OCI-LY7 (cell line): ENCODE measurements at regions not wholly inside any gene's neighbourhood (a gene's known extent, or its start where the extent isn't known, plus 50 kb on each side); places are given as distances from the start of the nearest gene placed in this dataset.

Experiments used
- BruUV-seq: library from RNA; stranded (reverse); fragments of 400-500 nt; replicated peaks from 2 replicates; lab custom pipeline; 2021; lab: Mats Ljungman, UMichigan
- CTCF ChIA-PET: fragments of 300-600 bp; sonication (Branson Sonifier 250); formaldehyde crosslinking; loops from one replicate; lab custom pipeline; 2022; ENCODE audit warnings: antibody characterized with exemption; ENCODE audit not compliant: unreplicated experiment; lab: Charles Lee
- POLR2A ChIA-PET: fragments of 300-600 bp; sonication (Branson Sonifier 250); formaldehyde crosslinking; loops from one replicate; lab custom pipeline; 2022; ENCODE audit warnings: antibody characterized with exemption; lab: Charles Lee
- DNase-seq: peaks from one replicate; pipeline ENCODE4 v3.0.0-alpha.2; 2015; ENCODE audit warnings: low spot score
- H2AFZ ChIP-seq: fragments of 200-600 bp; sonication (generic), shearing (Covaris generic); 2 replicates; pipeline ENCODE4 v1.6.1; 2014; ENCODE audit warnings: mild to moderate bottlenecking, antibody characterized with exemption, low read length, moderate library complexity
- H3K27ac ChIP-seq: fragments of 200-600 bp; sonication (generic); 2 replicates; pipeline ENCODE4 v1.5.1; 2014; ENCODE audit warnings: mixed run types, low read depth, mild to moderate bottlenecking, moderate library complexity, low read length, inconsistent platforms; ENCODE audit not compliant: poor library complexity, severe bottlenecking
- H3K36me3 ChIP-seq: fragments of 200-600 bp; sonication (generic); 2 replicates; pipeline ENCODE4 v1.6.1; 2014; ENCODE audit warnings: mild to moderate bottlenecking, antibody characterized with exemption, low read length, moderate library complexity, mixed read lengths; ENCODE audit not compliant: insufficient read depth
- H3K4me1 ChIP-seq: fragments of 200-600 bp; sonication (generic); 2 replicates; pipeline ENCODE4 v1.5.1; 2014; ENCODE audit warnings: mild to moderate bottlenecking, low read length; ENCODE audit not compliant: insufficient read depth, poor library complexity, severe bottlenecking
- H3K4me2 ChIP-seq: fragments of 200-600 bp; sonication (generic); 2 replicates; pipeline ENCODE4 v1.6.1; 2014; ENCODE audit warnings: mild to moderate bottlenecking, low read length
- H3K4me3 ChIP-seq: fragments of 200-600 bp; sonication (generic); 2 replicates; pipeline ENCODE4 v1.5.1; 2014; ENCODE audit warnings: mild to moderate bottlenecking, low read depth, low read length; ENCODE audit not compliant: poor library complexity, severe bottlenecking
- H3K79me2 ChIP-seq: fragments of 200-600 bp; sonication (generic); 2 replicates; pipeline ENCODE4 v1.6.1; 2016; ENCODE audit warnings: low read depth, mild to moderate bottlenecking, low read length, moderate library complexity, mixed read lengths; ENCODE audit not compliant: insufficient read depth
- H3K9me2 ChIP-seq: fragments of 200-600 bp; sonication (generic); 2 replicates; pipeline ENCODE4 v1.6.1; 2016; ENCODE audit warnings: mild to moderate bottlenecking, low read length, mixed read lengths; ENCODE audit not compliant: insufficient read depth
- H3K9me3 ChIP-seq: fragments of 200-600 bp; sonication (generic); 2 replicates; pipeline ENCODE4 v1.6.1; 2014; ENCODE audit warnings: mild to moderate bottlenecking, mixed run types, low read length, mixed read lengths
- H4K20me1 ChIP-seq: fragments of 200-600 bp; sonication (generic); 2 replicates; pipeline ENCODE4 v1.6.1; 2014; ENCODE audit warnings: mild to moderate bottlenecking, antibody characterized with exemption, low read length, moderate library complexity, mixed read lengths; ENCODE audit not compliant: insufficient read depth
- CTCF ChIP-seq: fragments of 200-600 bp; sonication (generic); conservative IDR thresholded peaks from 2 replicates; pipeline ENCODE4 v1.5.1; 2014; ENCODE audit warnings: mild to moderate bottlenecking, antibody characterized with exemption, low read length, moderate library complexity, mixed read lengths
- EZH2phosphoT487 ChIP-seq: fragments of 200-600 bp; sonication (generic); IDR thresholded peaks from 2 replicates; pipeline ENCODE4 v1.6.1; 2018; ENCODE audit warnings: low read depth, borderline replicate concordance, mild to moderate bottlenecking, mixed run types, antibody characterized with exemption, low read length, moderate library complexity, mixed read lengths
- intact Hi-C: fragments of 100-400 bp; cut with micrococcal nuclease; formaldehyde crosslinking; loops from one replicate; pipeline ENCODE4 v1.10.0; 2022; ENCODE audit not compliant: unreplicated experiment

- Histone ChIP-seq H3K4me1 (no peaks in the 10 kb centered on the region), H4K20me1 (no peaks in the 10 kb centered on the region), H3K79me2 (no peaks in the 10 kb centered on the region), H3K27ac (no peak overlapping the region), H3K4me2 (no peak overlapping the region), H3K9me2 (no peaks in the 10 kb centered on the region), H3K36me3 (no peaks in the 10 kb centered on the region), H3K9me3 (no peaks in the 10 kb centered on the region), H3K4me3 (no peak overlapping the region), H2AFZ (no peak overlapping the region)
- TF ChIP-seq EZH2phosphoT487 (no peak), CTCF (no peak)
- CTCF ChIA-PET: no interaction called here
- intact Hi-C loops: no loop called here
- no peak for DNase-seq
- BruUV-seq: no TSS peak
- POLR2A ChIA-PET: interaction anchor here (0.6 to 0.7 kb wide), 2 partner anchors 380 to 435 kb away, joined by 3 to 4 read pairs; no protein-coding TSS in a partner anchor
Measured at GRCh38 chr4:116829187-116829586, 256.2 kb downstream of the TRAM1L1 start.

GRCh38 chr4:116824172-116824571 is 261.2 kb downstream of the TRAM1L1 start:
- no TSS peak for BruUV-seq
- Histone ChIP-seq H3K36me3 (no peaks in the 10 kb centered on the region), H3K79me2 (no peaks in the 10 kb centered on the region), H3K4me3 (no peak overlapping the region), H2AFZ (no peak overlapping the region), H3K4me2 (no peak overlapping the region), H3K9me2 (no peaks in the 10 kb centered on the region), H3K27ac (no peak overlapping the region), H4K20me1 (no peaks in the 10 kb centered on the region), H3K9me3 (no peaks in the 10 kb centered on the region), H3K4me1 (no peaks in the 10 kb centered on the region)
- TF ChIP-seq EZH2phosphoT487 (no peak), CTCF (no peak)
- ChIA-PET POLR2A (no interaction called here), CTCF (no interaction called here)
- DNase-seq: no peak
- intact Hi-C loops: no loop called here

GRCh38 chr4:116811730-116812129 is 273.6 kb downstream of the TRAM1L1 start:
- DNase-seq: no peak
- Histone ChIP-seq H4K20me1 (no peaks in the 10 kb centered on the region), H3K9me2 (no peaks in the 10 kb centered on the region), H2AFZ (no peak overlapping the region), H3K27ac (no peak overlapping the region), H3K36me3 (no peaks in the 10 kb centered on the region), H3K4me2 (no peak overlapping the region), H3K79me2 (no peaks in the 10 kb centered on the region), H3K4me3 (no peak overlapping the region), H3K4me1 (no peaks in the 10 kb centered on the region), H3K9me3 (no peaks in the 10 kb centered on the region)
- ChIA-PET CTCF (no interaction called here), POLR2A (no interaction called here)
- no TSS peak for BruUV-seq
- intact Hi-C loops: no loop called here
- no peak for TF ChIP-seq EZH2phosphoT487
- no peak for TF ChIP-seq CTCF
